Fibroblast of mammary gland (primary cell): ENCODE measurements at regions not wholly inside any gene's neighbourhood (a gene's known extent, or its start where the extent isn't known, plus 50 kb on each side); places are given as distances from the start of the nearest gene placed in this dataset.
"Not testable (repeated sequence)": the region's sequence is repeated elsewhere in the genome, so short reads cannot be mapped to it uniquely, and the experiment has no call there.

Experiments used
- DNase-seq: peaks from one replicate; pipeline ENCODE4 v3.0.0-alpha.2; 2010; ENCODE audit warnings: low read depth
- H3K4me3 ChIP-seq: 2 replicates; pipeline ENCODE4 v1.5.1; 2011; ENCODE audit warnings: low read depth, mild to moderate bottlenecking, low read length, moderate library complexity; ENCODE audit not compliant: control insufficient read depth
- TF ChIP-seq, protein P1 (sequence below): conservative IDR thresholded peaks from 2 replicates; pipeline ENCODE4 v1.5.1; 2011; ENCODE audit warnings: low read depth, low read length, inconsistent platforms; ENCODE audit not compliant: control insufficient read depth, insufficient read depth

DNA sequence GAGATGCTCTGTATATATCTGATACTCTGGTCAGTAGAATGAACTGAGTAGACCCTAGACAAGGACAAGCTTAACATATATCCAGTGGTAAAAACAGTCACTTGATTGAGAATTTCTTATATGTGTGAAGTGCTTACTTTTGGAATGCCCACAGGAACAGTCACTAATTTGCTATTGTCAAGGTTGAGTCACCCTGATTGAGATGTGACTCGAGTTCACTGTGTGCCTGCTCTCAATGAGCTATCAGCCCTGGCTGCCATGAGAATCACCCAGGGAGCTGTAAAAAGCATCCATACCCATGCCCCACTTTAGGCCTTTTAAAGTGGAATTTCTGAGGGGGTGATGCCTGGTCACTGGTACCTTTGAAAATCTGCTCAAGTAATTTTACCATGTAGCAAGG, 283.7 kb downstream of the SUCLG1 start:
- H3K4me3 ChIP-seq: no peak overlapping the region
- TF ChIP-seq, protein P1, sequence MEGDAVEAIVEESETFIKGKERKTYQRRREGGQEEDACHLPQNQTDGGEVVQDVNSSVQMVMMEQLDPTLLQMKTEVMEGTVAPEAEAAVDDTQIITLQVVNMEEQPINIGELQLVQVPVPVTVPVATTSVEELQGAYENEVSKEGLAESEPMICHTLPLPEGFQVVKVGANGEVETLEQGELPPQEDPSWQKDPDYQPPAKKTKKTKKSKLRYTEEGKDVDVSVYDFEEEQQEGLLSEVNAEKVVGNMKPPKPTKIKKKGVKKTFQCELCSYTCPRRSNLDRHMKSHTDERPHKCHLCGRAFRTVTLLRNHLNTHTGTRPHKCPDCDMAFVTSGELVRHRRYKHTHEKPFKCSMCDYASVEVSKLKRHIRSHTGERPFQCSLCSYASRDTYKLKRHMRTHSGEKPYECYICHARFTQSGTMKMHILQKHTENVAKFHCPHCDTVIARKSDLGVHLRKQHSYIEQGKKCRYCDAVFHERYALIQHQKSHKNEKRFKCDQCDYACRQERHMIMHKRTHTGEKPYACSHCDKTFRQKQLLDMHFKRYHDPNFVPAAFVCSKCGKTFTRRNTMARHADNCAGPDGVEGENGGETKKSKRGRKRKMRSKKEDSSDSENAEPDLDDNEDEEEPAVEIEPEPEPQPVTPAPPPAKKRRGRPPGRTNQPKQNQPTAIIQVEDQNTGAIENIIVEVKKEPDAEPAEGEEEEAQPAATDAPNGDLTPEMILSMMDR: no peak
- no peak for DNase-seq

DNA sequence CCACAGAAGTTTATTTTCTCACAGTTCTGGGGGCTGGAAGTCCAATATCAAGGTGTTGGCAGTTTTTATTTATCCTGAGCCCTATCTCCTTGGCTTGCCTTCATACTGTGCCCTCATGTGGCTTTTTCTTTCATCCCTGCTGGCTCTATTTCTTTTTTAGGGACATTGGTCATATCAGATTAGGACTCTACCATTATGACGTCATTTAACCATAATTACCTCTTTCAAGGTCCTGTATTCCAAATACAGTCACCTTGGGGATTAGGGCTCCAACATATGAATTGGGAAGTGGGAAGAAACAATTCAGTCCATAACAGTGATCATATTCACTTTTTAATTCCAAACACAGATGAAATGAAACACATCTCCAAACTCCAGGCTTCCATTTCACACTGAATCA, 286.0 kb downstream of the SUCLG1 start:
- H3K4me3 ChIP-seq: no peak overlapping the region
- DNase-seq: no peak
- TF ChIP-seq, protein P1: no peak

DNA sequence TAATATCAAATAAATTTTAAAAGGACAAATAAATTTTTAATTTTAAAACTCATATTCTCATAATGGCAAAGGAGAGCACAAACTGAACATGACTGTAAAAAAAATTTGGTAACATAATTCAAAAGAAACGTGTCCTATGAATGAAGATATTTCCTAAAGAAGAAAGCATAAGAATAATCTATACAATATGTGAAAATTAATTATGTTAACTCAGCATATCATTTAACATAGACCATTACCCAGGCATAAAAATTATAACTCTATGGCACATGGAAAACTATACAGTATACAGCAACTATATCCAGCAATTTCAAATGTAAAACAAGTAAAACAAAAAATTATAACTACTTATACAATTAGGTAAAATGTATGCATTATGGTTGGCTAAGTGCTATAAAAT, 288.1 kb downstream of the SUCLG1 start:
- DNase-seq: no peak
- TF ChIP-seq, protein P1: no peak
- no peak overlapping the region for H3K4me3 ChIP-seq

DNA sequence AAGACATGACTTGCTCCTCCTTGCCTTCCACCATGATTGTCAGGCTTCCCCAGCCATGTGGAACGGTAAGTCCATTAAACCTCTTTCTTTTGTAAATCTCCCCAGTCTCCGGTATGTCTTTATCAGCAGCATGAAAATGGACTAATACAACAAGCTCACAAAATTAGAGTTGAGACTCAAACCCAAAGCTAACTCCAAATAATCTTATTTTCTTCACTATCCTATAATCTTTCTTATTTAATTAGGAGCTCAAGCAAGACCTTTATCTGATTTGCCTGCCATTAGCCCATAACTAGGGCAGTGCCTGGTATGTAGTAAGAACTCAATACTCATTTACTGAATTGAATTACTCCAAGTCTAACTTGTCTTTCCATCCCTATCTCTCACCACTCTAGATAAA, 289.2 kb downstream of the SUCLG1 start:
- TF ChIP-seq, protein P1: no peak
- no peak overlapping the region for H3K4me3 ChIP-seq
- no peak for DNase-seq

DNA sequence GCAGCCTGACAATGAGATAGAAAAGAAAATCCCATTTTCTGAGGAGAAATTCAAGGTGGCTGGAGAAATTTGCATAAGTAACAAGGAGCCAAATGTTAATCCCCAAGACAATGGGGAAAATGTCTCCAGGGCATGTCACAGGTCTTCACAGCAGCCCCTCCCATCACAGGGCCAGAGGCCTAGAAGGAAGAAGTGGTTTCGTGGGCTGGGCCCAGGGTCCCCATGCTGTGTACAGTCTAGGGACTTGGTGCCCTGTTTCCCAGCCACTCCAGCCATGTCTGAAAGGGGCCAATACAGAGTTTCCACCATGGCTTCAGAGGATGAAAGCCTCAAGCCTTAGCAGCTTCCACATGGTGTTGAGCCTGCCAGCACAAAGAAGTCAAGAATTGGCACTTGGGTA, 290.5 kb downstream of the SUCLG1 start:
- H3K4me3 ChIP-seq: not testable (repeated sequence)

DNA sequence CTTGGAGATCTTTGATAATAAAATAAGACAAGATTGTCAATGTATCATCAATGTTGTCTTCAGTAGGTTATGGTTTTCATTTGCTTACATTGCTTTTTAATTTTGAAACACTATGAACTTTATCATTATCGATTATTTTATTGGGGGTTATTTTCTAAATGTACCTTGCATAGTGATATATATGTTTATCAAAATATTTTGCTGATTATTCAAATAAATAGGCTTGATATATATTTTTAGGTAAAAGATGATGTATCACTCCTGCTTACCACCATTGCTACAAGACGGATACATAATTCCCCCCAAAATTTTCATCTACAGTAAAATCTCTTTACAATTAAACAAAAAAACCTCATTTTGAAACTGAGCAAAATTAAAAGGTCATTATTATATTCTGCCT, 293.8 kb downstream of the SUCLG1 start:
- DNase-seq: no peak
- TF ChIP-seq, protein P1: no peak
- no peak overlapping the region for H3K4me3 ChIP-seq

More for the DNA sequence above, 290.5 kb downstream of the SUCLG1 start:
- DNase-seq: not testable (repeated sequence)

DNA sequence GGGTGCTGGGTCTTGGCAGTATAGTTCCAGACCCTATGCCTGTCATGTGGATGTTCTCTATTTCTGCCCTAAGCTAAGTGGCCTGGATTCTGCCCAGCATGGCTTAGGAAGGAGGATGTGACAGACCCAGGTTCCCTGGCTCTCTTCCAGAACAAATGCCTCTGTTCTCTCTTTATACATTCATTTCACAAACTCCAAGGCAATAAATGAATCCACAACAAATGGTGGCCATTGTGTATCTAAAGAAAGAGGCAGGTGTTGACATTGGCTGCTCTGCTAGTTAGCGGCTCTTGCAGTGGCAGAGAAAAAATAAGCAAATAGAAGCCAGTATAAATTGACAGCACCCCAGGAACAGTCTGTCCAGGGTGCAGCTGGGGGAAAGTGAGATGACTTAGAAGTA, 298.6 kb downstream of the SUCLG1 start:
- DNase-seq: no peak
- H3K4me3 ChIP-seq: no peak overlapping the region
- TF ChIP-seq, protein P1: no peak
